Stromal cell of bone marrow (primary cell): ENCODE measurements at regions not wholly inside any gene's neighbourhood (a gene's known extent, or its start where the extent isn't known, plus 50 kb on each side); places are given as distances from the start of the nearest gene placed in this dataset.

Experiments
- DNase-seq: peaks from one replicate; pipeline ENCODE4 v3.0.0-alpha.2; 2012; ENCODE audit warnings: low read depth

DNA sequence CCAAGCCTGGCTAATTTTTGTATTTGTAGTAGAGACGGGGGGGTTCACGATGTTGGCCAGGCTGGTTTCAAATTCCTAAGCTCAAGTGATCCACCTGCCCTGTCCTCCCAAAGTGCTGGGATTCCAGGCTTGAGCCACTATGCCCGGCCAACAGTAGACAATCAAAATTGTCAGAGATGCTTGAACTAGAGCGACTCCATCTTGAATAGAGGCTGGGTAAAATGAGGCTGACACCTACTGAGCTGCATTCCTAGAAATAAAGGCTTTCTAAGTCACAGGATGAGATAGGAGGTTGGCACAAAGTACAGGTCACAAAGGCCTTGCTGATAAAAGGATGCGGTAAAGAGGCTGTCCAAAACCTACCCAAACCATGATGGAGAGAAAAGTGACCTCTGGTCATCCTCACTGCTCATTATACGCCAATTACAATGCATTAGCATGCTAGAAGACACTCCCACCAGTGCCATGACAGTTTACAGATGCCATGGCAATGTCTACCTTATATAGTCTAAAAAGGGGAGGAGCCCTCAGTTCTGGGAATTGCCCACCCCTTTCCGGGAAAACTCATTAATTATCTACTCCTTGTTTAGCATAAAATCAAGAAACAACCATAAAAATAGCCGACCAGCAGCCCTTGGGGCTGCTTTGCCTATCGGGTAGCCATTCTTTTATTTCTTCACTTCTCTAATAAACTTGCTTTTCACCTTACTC is 134.5 kb downstream of the BAMBI start:
- no peak for DNase-seq

DNA sequence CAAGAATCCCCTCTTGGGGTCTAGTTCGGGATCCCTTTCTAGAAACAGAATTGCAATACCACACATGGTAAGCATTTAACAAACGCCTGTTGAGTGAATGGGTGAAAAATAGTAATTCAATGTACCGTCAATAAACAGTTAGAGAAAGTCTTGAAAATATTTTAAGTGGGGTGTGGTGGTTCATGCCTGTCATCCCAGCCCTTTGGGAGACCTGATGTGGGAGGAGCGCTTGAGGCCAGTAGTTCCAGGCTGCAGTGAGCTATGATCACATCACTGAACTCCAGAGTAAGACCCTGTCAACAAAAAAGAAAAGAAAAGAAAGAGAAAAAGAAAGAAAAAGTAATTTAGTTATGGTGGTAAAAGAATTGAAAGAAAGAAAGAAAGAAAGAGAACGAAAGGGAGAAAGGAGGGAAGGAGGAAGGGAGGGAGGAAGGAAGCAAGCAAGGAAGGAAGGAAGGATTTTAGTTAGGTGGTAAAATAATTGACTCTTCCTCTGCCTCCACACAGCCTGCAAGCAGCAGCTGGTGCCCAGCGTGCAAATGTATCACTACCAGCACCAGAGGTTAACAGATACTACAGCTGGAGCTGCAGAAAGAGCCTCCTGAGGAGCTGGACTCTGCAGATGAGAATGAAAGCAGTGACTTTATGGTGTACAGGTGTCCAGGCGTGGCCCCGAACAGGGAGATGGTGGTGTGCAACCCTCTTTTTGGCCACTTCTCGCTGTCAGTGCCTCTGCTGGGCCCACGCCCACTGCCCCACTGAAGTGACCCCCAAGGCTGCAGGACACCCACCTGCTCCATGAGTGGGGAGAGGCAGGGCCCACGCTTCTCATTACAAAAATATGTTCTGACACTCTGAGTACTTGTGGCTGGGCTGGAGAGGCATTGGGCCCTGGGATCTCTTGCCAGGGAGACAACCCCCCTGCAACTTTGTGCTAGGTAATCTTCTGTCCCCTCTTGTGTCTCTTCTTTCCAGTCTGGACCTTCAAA is 135.4 kb downstream of the BAMBI start:
- DNase-seq = no peak

DNA sequence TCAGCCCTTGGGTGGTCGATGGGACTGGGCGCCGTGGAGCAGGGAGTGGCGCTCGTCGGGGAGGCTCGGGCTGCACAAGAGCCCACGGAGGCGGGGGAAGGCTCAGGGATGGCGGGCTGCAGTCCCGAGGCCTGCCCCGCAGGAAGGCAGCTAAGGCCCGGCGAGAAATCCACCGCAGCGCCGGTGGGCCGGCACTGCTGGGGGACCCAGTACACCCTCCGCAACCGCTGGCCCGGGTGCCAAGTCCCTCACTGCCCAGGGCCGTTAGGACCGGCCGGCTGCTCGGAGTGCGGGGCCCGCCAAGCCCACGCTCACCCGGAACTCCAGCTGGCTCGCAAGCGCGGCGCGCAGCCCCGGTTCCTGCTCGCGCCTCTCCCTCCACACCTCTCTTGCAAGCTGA is 138.4 kb downstream of the BAMBI start:
- DNase-seq = no peak

DNA sequence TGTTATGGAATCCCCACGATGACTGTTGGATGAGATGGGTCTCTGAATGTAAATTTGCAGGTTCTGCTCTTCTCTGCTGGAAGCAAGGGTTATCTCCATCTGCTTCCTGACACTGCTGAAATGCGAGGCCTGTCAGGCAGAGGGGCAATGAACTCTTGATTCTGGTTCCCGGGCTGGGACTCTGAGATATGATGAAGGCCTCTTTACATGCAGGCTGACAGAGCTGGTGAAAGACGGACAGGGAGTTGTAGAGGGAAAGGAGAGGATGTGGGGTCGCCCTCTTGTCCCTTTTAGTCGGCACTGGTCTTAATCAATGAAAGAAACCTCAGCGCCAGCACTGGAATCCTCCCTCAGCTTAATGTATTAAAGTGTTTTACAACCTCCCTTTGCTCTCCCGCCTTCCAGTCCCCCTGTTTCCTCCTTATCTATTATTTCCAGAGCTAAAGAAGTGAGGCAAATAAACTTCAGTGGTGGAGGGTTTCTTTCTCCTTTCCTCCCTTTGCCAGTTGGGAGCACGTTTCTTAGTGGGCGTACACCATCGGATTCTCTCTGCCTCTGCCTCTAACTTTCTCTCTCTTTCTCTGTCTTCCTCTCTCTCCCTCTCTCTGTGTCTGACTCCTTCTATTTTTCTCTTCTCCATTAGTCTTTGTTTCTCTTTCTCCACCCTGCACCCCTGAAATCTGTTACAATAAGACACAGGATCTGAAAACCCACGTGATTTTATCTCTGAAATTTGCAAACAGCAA is 145.6 kb downstream of the BAMBI start:
- no peak for DNase-seq

DNA sequence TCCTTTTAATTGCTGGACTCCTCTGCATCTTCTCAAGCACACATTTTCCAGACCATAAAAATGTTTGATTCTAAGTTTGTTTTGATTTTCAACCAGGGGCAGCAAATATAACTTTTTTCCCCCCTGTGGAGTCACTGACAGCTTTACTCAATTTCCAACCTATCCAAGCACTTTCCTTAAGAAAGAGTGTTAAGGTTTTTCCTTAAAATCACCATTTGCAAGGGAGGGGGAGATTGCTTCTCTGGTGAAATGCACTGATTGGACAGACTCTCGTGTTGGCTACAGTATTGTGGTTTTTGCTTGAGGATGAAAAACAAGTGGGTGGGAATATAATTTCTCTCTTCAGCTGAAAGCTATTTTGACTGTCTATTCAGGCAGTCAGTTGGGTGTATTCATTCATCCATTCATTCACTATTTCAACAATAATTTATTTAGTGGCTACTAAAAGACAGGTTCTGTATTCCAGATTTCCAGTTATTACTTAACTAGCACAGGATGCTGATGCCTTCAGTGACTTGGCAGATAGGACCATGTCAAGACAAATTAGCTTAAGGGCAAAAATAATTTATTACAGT is 146.3 kb downstream of the BAMBI start:
- DNase-seq = no peak

- DNase-seq = no peak
Observed at GRCh38 chr10:28833313-28833712, 156.0 kb downstream of the BAMBI start.

- DNase-seq = no peak
Observed at GRCh38 chr10:28836435-28836743, 159.1 kb downstream of the BAMBI start.

DNA sequence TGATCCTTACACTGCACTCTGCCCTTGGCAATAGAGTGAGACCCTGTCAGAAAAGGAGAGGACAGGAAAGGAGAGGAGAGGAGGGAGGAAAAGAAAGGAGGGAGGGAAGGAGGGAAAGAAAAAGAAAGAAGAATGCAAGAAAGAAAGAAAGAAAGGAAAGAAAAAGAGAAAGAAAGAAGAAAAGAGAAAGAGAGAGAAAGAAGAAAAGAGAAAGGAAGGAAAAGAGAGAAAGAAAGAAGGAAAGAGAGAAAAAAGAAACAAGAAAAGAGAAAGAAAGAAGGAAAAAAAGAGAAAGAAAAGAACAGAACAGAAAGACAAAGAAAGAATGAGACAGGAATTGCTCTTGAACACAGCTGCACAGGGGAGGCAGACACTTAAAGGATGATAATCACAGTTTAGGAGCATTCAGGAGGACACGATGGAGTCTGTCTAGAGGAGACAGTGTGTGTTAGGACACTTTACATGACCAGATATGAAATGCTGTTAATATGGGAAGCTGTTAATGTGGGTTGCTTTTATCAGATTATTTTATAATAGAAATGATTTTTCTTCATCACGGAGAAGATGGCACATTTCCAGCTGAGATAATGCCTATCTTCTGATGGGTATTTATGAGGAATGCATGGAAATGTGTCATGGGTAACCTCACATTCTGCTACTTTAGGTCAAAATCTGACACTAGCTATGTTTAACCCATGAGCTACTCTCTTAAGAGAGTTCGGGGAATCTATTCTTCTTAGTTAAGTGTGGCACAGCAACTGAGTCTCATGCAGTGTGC is 160.5 kb downstream of the BAMBI start:
- no peak for DNase-seq

DNA sequence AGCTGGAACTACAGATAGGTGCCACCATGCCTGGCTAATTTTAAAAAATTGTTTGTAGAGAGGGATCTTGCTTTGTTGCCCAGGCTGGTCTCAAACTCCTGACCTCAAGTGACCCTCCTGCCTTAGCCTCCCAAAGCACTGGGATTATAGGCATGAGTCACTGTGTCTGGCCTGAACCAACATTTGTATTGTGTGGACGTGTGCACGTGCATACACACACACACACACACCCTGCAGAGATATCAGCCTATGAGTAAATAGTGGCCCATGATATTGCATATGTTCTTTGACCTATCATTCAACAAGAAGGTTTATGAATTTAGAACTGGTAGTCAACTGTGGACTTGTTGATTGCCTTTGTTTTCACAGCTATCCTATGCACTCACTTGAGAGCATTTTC is 161.6 kb downstream of the BAMBI start:
- DNase-seq = no peak

DNA sequence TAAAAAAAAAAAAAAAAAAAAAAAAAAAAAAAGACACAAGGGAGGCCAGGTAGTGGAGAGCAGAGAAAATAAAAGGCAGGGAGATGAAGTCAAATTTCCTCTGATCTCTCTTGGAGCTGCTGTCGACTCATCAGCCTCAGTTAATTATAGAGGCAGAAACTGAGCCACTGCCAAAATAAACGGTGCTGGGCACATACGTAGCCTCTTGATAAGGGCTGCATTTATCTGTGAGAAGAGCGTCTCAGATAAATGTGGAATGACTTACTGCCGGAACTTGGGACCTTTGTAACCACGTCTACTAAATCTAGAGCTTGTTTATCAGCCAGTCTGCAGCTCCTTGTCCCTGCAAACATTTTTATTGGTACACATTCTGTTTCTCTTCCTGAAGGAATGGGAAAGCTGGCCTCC is 162.3 kb downstream of the BAMBI start:
- no peak for DNase-seq

DNA sequence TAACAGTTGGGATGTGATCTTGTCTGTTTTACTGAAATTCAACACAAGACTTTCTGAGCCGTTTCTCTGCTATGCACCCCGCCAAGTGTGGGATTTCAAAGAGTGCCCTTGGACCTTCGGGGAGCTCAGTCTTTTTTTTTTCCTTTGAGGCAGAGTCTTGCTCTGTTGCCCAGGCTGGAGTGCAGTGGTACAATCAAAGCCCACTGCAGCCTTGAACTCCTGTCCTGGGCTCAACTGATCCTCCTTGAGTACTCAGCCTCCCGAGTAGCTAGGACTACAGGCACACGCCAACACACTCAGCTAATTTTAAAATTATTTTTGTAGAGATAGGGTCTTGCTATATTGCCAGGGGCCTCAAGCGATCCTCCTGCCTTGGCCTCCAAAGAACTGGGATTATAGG is 162.9 kb downstream of the BAMBI start:
- DNase-seq = no peak

- no peak for DNase-seq
Observed at GRCh38 chr10:28840971-28841370, 163.7 kb downstream of the BAMBI start.

GRCh38 chr10:28841625-28842024 is 164.3 kb downstream of the BAMBI start:
- DNase-seq = peak; percentile 59

- DNase-seq = peak; percentile 67
Observed at GRCh38 chr10:28842321-28842720, 165.0 kb downstream of the BAMBI start.

- DNase-seq = no peak
Observed at GRCh38 chr10:28845009-28845682, 167.8 kb downstream of the BAMBI start.

DNA sequence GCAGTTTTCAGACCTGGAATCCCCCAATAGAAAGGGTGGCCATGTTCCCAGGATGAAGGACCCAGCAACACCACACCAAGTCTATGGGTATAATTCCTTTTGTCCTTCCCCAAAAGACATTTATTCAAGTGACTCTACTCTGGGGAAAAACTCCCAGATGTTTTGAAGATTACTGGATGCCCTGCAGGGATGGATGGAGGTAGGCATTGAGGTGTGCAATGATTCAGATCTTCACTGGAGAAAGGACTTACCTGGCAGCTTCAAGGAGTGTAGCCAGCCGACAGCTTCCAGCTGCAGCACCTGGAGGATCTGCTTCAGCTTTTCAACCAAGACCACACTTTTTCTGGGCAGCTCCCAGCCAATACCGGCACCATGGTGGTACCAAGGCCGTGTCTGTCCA is 172.0 kb downstream of the BAMBI start:
- DNase-seq = no peak

- no peak for DNase-seq
Observed at GRCh38 chr10:28849821-28850220, 172.5 kb downstream of the BAMBI start.

DNA sequence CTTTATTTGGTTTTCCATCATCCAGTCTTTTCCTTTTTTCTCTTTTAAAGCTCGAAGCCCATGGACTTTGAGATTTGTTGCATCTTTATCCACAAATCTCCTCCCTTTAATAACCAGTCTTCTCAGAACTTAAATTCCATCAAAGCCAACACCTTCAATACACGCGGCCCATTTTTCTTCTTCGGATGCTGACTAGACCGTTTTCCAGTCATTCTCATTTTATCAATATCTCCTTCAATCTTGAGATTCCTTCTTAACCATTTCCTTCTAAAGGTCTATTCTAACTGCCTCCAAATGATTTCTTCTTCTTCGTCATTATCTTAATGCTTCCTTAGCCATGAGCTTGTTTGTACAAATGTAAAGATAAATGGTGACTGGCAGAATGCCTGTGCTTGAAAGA is 173.5 kb downstream of the BAMBI start:
- DNase-seq = no peak

- DNase-seq = no peak
Observed at GRCh38 chr10:28853195-28853594, 175.9 kb downstream of the BAMBI start.

DNA sequence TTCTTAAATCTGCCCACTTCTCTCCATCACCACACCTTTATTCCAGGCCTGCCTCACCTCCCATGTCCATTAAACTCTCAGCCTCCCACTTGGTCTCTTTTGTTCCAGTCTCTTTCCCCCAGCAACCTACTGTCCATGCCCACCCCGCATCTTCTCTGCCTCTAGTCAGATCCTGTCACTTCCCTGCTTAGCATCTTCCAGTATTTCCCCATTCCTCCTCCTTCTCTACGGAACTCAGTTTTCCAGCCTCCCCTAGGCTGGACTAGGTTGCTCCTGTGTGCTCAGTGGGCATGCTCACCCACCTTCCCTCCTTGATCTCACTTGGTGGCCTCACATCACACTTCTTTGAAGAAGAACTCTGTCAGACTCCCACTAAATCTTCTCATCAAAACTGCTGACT is 179.8 kb downstream of the BAMBI start:
- no peak for DNase-seq

- DNase-seq = no peak
Observed at GRCh38 chr10:28858646-28859045, 181.3 kb downstream of the BAMBI start.
